ENCODE measurements at regions not wholly inside any gene's neighbourhood (a gene's known extent, or its start where the extent isn't known, plus 50 kb on each side); places are given as distances from the start of the nearest gene placed in this dataset.

- no peak for TF ChIP-seq POLR2A (IDR thresholded peaks at IDR 0.05)
- TF ChIP-seq CTCF (IDR thresholded peaks at IDR 0.05), result no peak
Observed at GRCh38 chr5:100409660-100410151, 125.5 kb upstream of the FAM174A start.

Measured in esophagus squamous epithelium (tissue), 4 donors.